Activated CD4-positive, alpha-beta T cell treated with anti-CD3 and anti-CD28 coated beads, Interleukin-2, amount 50 U/mL, for 1 hour (primary cell): ENCODE measurements at regions not wholly inside any gene's neighbourhood (a gene's known extent, or its start where the extent isn't known, plus 50 kb on each side); places are given as distances from the start of the nearest gene placed in this dataset.
"Not testable (repeated sequence)": the region's sequence is repeated elsewhere in the genome, so short reads cannot be mapped to it uniquely, and the experiment has no call there.

ENCODE experiments used
- DNase-seq: peaks from one replicate; pipeline ENCODE4 v3.0.0-alpha.2; 2020

DNA sequence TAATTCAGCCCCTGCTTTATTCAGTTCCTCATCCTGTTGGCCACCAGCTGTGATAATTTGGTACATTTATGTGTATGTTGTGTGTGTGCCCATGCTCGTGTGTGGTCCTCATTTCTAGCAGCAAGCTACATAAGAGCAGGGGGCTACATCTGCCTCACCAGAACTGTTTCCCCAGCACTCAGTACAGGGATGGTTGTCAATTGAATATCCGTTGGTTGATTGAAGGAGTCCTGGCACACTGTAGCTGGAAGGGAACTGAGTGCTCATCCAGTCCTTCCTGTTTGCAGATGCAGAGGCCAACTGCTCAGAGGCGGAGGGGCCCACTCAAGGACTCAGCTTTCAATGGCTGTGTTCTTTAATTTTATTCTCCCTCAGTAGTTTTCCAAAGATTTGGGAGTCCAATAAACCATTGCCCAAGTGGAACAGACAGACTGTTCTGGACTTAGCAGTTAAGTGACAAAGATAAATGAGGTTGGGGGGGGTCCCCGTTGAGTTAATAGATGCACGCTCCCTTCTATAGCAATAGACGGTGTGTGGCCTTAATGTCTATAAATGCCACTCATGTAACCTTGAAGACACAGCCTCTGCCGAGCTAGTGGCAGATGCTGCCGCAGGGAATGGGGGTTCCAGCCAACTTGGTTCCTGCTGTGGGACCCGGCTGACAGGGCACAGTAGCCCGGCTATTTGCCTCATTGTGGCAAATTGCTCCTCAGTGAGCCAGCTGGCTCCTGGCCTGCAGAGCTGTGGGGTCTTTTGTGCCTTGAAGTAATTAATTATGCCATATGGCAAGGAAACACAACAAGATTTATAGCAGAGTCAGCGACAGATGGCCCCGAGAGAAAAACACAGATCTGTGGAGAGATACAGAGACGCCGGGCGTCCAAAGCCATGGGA is 71.4 kb upstream of the GRK3 start:
- no peak for DNase-seq

DNA sequence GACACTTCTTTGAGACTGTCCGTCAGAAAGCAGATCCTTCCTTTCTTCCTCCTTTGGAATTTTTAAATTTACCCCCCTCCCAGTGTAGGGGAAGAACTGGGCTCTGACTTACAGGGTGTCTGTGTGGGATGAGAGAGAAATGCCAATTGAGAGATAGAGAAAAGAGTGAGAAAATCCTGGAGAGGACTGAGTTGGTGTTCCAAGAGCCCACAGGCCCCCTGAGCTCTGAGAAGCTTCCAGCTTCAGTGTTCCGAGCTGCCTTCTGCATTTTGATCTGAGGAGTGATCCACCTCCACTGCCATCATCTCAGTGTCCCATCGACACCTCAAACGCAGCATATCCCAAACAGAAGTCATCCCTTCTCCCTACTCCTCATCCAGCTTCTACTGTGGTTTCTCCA is 70.7 kb upstream of the GRK3 start:
- DNase-seq, result no peak

DNA sequence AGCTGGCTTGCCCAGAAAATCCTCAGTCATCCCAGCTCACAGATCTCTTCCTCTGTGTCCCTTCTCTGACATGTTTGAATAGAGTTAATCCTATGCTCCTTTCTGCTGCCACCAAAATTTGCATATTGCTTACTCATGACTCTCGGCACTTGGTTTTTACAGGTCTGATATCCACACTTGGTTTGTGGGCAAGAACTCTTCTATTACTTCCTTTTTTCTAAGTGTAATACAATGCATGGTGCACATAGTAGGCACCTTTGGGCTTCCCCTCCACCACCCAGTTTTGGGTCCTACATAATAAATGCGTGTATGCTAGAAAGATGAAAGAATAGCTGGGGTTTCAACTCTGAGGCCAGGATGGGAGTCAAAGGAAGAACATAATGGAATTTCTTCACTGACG is 69.7 kb upstream of the GRK3 start:
- no peak for DNase-seq

DNA sequence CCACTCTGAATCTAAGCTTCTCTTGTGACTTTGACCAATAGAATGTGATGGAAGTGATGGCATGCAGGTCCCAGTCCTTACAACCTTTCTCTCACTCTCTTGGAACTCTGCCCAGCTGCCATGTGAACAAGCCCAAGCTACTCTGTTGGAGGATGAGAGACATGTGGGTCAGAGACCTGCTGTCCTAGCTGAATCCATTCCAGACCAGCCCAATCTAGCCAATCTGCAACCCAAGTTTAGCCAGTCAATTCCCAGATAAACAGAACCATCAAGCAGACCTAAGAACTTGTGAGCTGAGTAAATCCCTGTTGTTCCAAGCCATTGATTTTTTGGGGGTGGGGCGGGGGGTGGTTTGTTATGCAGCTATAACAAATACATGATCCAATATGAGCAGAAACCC is 69.2 kb upstream of the GRK3 start:
- DNase-seq, result no peak

DNA sequence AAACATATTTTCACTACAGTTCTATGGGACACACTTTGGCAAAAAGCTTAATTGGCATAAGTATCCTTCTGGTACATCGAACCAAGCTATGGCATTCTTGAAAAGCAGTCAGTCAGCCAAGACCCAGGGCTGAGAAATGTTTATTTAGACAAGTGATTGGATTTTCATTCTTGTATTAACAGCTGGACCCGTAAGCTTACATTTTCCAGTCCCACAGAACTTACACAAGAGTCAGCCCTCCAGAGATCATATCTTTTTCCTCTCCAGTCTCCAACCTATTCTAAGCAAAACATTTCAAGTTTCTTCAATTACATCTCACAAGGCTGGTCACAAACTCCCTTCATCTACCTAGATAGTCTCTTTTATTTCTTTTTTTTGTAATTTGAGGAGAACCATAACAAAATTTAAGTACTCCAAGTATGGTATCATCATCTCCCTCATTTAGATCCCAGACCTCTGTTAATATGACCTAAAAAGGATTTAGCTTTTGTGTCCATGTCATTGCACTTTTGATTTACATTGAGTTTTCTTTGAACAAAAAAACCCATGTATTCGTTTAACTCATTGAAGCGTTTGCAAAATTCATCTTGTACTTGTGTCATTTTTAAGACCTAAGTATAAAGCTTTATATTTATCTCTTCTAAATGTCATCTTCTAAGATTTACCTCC is 67.9 kb upstream of the GRK3 start:
- no peak for DNase-seq

DNA sequence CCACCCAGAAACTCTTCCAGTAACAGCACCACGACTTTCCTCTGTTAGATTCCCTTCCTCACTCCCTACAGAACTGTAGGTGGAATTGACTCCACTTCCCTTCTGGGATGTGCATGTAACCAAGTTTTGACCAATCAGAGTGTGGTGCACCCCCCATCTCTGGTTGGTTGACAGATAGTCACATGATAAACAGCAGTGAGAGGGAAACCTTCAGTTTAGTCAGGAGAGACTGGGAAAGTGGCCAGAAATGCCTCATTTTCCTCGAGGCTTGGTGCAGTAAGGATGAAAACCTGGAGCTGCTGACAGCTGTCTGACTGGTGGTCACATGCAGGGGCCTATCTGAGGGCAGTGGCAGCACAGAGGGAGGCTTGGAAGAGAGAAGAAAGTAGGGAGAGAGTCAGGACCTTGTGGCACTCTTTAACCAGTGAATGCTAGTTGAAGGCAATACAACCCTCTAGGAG is 67.3 kb upstream of the GRK3 start:
- no peak for DNase-seq

DNA sequence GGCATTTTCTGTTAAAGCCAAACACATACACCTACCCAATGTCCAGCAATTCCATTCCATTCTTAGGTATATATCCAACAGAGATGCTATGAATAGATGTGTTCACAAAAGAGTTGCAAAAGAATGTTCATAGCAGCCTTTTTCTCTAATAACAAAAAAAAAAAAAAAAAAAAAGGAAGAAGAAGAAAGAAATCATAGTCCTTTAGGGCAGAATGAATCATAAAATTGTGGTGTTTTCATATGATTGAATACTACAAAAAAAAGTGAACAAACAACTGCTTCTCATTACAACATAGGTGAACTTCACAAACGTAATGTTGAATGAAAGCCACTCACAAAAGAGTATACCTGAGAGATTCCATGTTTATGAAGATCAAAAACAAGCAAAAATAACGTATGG is 66.8 kb upstream of the GRK3 start:
- no peak for DNase-seq

DNA sequence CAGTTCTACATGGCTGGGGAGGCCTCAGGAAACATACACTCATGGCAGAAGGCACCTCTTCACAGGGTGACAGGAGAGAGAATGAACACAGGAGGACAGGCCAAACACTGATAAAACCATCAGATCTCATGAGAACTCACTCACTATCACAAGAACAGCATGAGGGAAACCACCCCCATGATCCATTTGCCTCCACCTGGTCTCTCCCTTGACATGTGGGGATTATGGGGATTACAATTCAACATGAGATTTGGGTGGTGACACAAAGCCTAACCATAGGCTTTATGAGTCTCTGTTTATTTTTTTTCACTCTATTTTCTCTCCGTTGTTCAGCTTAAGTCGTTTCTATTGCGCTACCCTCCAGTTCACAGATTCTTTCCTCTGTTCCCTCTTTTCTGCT is 63.8 kb upstream of the GRK3 start:
- not testable (repeated sequence) for DNase-seq

DNA sequence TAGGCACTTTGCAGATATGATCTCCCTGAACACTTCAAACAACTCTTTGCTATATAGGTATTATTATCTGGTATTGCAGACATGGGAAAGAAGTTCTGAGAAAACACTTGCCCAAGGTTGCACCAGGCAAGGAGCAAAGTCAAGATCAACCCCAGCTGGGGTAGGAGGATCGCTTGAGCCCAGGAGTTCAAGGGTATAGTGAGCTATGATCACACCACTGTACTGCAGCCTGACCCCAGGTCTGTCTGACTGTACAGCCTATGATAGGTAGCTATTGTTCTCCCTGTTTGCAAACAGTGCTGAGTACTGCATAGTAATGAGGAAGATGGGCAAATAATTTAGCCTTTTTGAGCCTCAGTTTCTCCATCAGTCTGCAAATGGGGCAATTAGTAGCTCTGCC is 60.5 kb upstream of the GRK3 start:
- DNase-seq, result not testable (repeated sequence)

DNA sequence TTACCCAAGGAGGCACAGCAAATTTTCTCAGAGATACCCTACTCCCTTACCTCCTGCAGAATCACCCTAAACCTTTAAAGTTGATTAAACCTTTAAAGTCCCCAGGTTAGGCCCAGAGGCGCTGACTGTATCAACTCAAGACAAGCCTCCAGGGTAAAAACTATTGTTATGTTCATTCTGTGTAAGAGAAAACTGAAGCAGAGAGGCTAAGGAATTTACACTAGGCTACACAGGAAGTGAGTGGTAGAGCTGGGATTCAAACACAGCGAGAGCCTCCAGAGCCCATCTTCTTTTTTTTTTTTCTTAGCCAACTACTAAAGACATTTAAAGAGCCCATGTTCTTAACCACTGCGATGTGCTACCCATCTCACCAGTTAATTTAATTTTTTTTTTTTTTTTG is 56.3 kb upstream of the GRK3 start:
- no peak for DNase-seq

DNA sequence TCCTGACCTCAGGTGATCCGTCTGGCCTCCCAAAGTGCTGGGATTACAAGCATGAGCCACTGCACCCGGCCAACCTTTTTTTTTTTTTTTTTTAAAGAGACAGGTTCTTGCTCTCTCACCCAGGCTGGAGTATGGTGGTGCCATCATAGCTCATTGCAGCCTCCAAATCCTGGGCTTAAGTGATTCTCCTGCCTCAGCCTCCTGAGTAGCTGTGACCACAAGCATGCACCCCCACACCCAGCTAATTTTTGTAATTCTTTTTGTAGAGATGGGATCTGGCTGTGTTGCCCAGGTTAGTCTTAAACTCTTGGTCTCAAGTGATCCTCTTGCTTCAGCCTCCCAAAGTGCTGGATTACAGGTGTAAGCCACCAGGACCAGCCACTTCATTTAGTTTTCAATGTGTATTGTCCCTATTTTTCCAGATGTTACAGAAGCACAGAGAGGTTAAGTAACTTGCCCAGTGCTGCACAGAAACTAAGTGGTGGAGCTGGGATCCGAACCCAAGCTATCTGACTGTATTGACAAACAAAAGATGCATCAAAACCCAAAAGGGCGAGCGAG is 55.6 kb upstream of the GRK3 start:
- DNase-seq, result no peak

DNA sequence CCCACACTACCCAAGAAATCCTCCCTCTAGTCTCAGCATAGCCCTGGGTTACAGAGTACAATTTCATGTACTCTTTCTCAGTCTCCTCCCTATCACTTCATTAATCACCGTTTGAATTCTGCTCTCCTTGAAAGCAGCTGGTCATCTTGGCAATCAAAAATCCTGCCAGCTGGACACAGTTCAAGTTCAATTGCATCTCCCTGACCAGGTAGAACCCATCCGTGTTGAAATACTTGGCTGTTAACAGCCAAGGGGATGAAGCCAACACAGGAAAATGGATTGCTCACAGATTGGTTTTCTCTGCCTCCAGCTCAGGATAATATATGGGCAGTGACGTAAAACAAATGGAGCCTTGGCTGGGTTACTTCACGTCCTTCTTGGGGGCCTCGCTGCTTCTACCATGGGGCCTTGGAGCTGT is 55.1 kb upstream of the GRK3 start:
- DNase-seq, result no peak

DNA sequence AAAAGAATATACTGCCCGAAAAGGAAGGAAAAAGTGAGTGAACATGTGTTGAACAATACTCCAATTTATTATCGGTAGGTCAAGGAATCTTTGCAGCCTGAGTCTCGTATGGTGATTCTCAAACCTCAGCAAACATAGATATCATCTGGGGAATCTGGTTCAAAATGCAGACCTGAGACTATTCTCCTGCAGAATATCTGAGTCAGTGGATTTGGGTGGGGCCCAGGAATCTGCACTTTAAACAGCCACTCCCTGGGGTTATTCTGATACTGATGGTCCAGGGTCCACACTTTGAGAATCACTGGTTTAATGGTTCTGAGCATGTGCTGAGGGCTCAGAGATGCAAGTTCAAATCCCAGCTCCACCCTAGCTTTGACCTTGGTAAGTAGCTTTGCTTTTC is 53.6 kb upstream of the GRK3 start:
- DNase-seq, result no peak

DNA sequence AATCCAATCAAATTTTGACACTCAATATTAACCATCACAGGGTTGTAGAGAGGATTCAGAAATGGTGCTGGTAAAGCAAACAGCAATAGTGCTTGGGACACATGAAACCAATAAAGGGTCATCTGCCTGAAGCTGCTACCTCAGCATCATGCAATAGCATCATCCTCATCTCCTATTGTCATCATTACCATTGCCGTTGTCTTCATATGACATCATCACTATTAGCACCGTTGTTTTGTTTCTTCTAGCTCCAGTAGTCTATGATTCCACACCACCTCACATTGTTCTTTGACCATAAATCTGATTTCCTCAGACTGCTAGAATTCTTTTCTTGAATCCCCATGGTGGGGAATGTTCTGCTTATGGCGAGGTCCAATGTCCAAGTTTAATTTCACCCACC is 52.8 kb upstream of the GRK3 start:
- DNase-seq, result no peak

DNA sequence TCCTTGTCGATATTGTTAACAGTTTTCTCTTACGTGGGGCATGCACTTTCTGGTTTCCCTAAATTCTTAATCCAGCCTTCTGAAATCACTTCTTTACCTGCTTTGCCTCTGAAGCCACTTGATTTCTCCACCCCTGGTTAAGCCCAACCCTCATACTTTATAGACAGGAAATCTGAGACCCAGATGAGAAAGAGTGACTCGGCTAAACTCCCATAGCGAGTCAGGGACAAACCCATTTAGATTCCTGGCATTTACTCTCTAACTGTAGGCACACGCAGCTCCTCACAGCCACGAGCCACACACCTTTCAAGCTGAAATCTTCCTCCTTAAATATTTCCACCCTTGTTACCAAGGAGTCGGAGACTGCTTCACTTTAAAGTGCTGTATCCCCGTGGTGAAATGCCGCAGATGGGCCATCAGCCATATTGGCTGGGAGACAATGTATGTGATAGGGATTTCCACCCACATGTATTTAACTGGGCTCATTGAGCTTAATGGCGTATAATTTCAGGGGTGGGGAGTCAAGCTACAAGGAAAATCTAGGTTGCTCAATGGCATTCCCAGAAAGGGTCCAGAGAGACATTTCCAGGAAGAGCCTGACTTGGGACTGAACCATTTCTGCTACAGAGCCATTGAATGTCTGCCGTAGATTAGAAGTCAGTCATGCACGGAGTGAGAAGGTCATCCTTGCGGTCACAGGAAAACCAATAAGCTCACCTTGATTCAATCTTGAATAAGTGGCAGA is 49.9 kb upstream of the GRK3 start:
- no peak for DNase-seq
